HEK293T (cell line): ENCODE measurements at regions not wholly inside any gene's neighbourhood (a gene's known extent, or its start where the extent isn't known, plus 50 kb on each side); places are given as distances from the start of the nearest gene placed in this dataset.
"Not testable (repeated sequence)": the region's sequence is repeated elsewhere in the genome, so short reads cannot be mapped to it uniquely, and the experiment has no call there.

ENCODE experiments used
- ARNT ChIP-seq: fragments of 450-650 bp; IDR thresholded peaks from 2 replicates; pipeline ENCODE4 v1.6.1; 2017; ENCODE audit warnings: mild to moderate bottlenecking
- BHLHE40 ChIP-seq: fragments of 450-650 bp; IDR thresholded peaks from 2 replicates; pipeline ENCODE4 v1.6.1; 2016; ENCODE audit warnings: mild to moderate bottlenecking, moderate library complexity, borderline replicate concordance
- CTBP1 ChIP-seq: fragments of 450-650 bp; IDR thresholded peaks from 2 replicates; pipeline ENCODE4 v1.6.1; 2016; ENCODE audit warnings: borderline replicate concordance
- ELF4 ChIP-seq: fragments of 450-650 bp; IDR thresholded peaks from 2 replicates; pipeline ENCODE4 v1.6.1; 2017; ENCODE audit warnings: antibody characterized with exemption
- FOXM1 ChIP-seq: fragments of 450-650 bp; IDR thresholded peaks from 2 replicates; pipeline ENCODE4 v1.6.1; 2017; ENCODE audit warnings: mild to moderate bottlenecking, borderline replicate concordance
- HDGF ChIP-seq: fragments of 450-650 bp; IDR thresholded peaks from 2 replicates; pipeline ENCODE4 v1.6.1; 2017; ENCODE audit warnings: antibody characterized with exemption, borderline replicate concordance
- L3MBTL2 ChIP-seq: fragments of 450-650 bp; conservative IDR thresholded peaks from 2 replicates; pipeline ENCODE4 v1.6.1; 2016; ENCODE audit warnings: mild to moderate bottlenecking
- LEF1 ChIP-seq: fragments of 450-650 bp; IDR thresholded peaks from 2 replicates; pipeline ENCODE4 v1.6.1; 2017; ENCODE audit warnings: mild to moderate bottlenecking, borderline replicate concordance
- PKNOX1 ChIP-seq: fragments of 450-650 bp; IDR thresholded peaks from 2 replicates; pipeline ENCODE4 v1.6.1; 2016
- SP1 ChIP-seq: fragments of 450-650 bp; IDR thresholded peaks from 2 replicates; pipeline ENCODE4 v1.6.1; 2017
- SUZ12 ChIP-seq: fragments of 450-650 bp; IDR thresholded peaks from 2 replicates; pipeline ENCODE4 v1.6.1; 2016; ENCODE audit warnings: mild to moderate bottlenecking
- TARDBP ChIP-seq: fragments of 450-650 bp; IDR thresholded peaks from 2 replicates; pipeline ENCODE4 v1.6.1; 2016
- ZNF384 ChIP-seq: fragments of 450-650 bp; IDR thresholded peaks from 2 replicates; pipeline ENCODE4 v1.6.1; 2016

DNA sequence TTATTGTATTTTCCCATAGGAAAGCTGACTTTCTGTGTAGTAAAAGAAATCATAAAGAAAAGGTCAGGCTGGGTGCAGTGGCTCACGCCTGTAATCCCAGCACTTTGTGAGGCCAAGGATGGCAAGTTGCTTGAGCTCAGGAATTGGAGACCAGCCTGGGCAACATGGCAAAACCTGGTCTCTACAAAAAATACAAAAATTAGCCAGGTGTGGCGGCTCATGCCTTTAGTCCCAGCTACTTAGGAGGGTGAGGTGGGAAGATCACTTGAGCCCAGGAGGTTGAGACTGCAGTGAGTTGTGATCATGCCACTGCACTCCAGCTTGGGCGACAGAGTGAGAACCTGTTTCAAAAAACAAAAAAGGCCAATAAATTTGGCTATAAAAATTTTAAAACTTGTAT is 79.4 kb upstream of the MKI67 start:
- TF ChIP-seq ARNT, BHLHE40, SP1, L3MBTL2, PKNOX1, ELF4, SUZ12, ZNF384, FOXM1, HDGF, TARDBP, CTBP1, LEF1: not testable (repeated sequence)
